Coronary artery (tissue), 2 donors: ENCODE measurements at regions not wholly inside any gene's neighbourhood (a gene's known extent, or its start where the extent isn't known, plus 50 kb on each side); places are given as distances from the start of the nearest gene placed in this dataset.

Experiments used
- DNase-seq: peaks from one replicate; pipeline ENCODE4 v3.0.0-alpha.2; 2017; ENCODE audit warnings: low spot score
- H3K27ac ChIP-seq, 2 donors: fragments of 200-600 bp; sonication (generic); one replicate each; pipeline ENCODE4 v1.5.1; 2016 to 2019
- H3K4me3 ChIP-seq: fragments of 200-600 bp; sonication (generic); 2 replicates; pipeline ENCODE4 v1.5.1; 2016; ENCODE audit warnings: mild to moderate bottlenecking, moderate library complexity
- TF ChIP-seq, protein P1 (sequence below): fragments of 200-600 bp; sonication (generic); IDR thresholded peaks from one replicate; pipeline ENCODE4 v1.5.1; 2019; ENCODE audit warnings: antibody characterized with exemption

DNA sequence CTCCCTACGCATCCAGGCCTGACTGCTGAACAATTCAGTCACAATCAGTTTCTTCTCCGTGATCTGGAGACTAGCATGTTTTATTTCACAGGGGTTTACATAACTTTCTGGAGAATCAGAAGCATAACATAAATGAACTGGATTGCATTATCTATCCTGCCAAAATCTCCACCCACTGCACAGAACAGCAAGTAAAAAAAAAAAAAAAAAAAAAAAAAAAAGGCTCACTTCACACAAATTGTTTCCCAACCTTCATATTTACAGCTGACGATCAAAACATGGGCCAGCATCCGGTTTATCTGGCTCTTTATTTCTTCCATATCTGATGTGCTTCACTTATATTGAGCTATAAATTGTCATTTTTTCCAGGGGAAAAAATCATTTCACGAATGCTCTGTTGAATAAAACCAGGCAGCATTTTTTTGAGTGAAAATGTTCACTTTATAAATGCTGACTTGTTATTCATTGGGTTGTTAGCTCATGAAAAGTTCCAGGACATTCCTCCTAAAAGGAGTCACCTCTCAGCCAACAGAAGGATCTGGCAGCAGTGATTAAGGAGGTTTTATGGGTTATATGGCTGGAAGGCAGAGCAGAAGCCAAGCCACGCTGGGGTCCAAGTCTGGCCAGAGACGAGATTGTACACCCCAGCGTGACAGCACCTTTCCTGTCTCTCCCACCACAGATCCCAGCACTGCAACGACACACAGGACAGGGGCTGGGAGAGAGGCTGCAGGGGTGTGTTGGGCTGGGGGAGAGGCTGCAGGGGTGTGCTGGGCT is 51.2 kb upstream of the GLI2 start:
- no peak overlapping the region for H3K4me3 ChIP-seq
- no peak overlapping the region for H3K27ac ChIP-seq
- TF ChIP-seq, protein P1, sequence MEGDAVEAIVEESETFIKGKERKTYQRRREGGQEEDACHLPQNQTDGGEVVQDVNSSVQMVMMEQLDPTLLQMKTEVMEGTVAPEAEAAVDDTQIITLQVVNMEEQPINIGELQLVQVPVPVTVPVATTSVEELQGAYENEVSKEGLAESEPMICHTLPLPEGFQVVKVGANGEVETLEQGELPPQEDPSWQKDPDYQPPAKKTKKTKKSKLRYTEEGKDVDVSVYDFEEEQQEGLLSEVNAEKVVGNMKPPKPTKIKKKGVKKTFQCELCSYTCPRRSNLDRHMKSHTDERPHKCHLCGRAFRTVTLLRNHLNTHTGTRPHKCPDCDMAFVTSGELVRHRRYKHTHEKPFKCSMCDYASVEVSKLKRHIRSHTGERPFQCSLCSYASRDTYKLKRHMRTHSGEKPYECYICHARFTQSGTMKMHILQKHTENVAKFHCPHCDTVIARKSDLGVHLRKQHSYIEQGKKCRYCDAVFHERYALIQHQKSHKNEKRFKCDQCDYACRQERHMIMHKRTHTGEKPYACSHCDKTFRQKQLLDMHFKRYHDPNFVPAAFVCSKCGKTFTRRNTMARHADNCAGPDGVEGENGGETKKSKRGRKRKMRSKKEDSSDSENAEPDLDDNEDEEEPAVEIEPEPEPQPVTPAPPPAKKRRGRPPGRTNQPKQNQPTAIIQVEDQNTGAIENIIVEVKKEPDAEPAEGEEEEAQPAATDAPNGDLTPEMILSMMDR, result no peak
- no peak for DNase-seq

GRCh38 chr2:120685066-120685973 is 50.3 kb upstream of the GLI2 start:
- TF ChIP-seq, protein P1, result no peak
- DNase-seq, result no peak
- Histone ChIP-seq H3K27ac (no peak overlapping the region), H3K4me3 (no peak overlapping the region)
